ENCODE measurements at regions not wholly inside any gene's neighbourhood (a gene's known extent, or its start where the extent isn't known, plus 50 kb on each side); places are given as distances from the start of the nearest gene placed in this dataset.

GRCh38 chr4:123922847-123923246 lies 526.3 kb downstream of the SPRY1 start:
- TF ChIP-seq CTCF (IDR thresholded peaks at IDR 0.05 in 8 of 11, conservative IDR thresholded peaks at IDR 0.05 in 3 of 11) (no peak), POLR2AphosphoS5 (IDR thresholded peaks at IDR 0.05) (no peak)
